SH-SY5Y (cell line): ENCODE measurements at regions not wholly inside any gene's neighbourhood (a gene's known extent, or its start where the extent isn't known, plus 50 kb on each side); places are given as distances from the start of the nearest gene placed in this dataset.

ENCODE experiments used
- GATA2 ChIP-seq: IDR thresholded peaks from 2 replicates; pipeline ENCODE4 v1.6.1; 2011; ENCODE audit warnings: mild to moderate bottlenecking, low read depth, low read length
- GATA3 ChIP-seq: IDR thresholded peaks from 2 replicates; pipeline ENCODE4 v1.6.1; 2011; ENCODE audit warnings: low read depth, mild to moderate bottlenecking, low read length, moderate library complexity

DNA sequence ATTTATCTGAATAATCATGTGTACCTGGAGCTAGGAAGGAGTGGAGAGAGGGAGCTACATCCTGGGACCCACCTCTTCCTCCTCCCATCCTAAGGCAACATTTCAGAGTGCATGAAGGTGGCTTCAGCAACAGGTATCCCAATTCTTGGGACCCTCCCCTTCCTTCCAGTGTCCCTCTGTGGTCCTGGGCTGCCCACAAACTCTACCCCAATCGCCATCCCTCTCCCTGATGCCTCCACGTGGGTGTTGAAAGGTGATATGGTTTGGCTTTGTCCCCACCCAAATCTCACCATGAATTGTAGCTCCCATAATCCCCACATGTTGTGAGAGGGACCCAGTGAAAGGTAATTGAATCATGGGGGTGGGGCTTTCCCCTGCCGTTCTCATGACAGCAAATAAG is 121.4 kb downstream of the MED10 start:
- TF ChIP-seq GATA2 (no peak), GATA3 (no peak)

DNA sequence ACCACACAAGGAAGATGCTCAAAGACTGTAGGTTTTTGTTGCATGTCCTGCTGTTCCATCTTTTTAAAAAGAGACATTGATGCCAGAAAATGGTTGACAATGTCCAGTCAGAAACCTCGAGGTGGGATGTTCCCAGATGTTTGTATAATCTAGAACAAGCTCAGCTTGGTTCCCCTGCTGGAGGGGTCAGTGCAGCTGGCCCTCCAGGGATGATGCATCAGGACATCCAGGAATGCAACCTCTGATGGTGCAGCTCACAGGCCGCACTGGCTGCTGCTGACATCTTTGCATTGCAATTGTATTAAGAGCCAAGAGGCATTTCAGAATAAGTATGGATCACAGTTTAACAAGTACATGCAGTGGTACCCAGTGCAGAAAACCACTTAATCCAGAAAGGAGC is 122.4 kb downstream of the MED10 start:
- no peak for TF ChIP-seq GATA2

DNA sequence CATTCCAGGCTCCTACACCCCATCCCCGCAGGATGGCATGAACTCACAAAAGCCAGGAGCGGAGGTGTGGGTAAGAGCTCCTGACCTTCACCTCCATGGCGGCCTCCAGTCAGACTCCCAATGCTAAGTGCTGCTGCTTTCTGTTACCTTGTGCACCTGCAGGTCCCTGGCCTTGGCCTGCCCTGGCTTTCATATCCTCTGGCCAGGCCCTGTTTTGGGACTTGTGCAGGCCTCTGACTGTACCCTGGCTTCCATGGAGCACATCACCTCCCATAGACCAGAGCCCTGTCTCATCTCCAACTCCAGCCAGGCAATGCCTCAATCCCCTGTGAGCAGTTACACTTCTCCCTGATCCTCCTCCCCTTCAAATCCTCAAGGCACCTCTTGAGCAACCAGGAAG is 124.5 kb downstream of the MED10 start:
- TF ChIP-seq GATA3 = no peak
- no peak for TF ChIP-seq GATA2

DNA sequence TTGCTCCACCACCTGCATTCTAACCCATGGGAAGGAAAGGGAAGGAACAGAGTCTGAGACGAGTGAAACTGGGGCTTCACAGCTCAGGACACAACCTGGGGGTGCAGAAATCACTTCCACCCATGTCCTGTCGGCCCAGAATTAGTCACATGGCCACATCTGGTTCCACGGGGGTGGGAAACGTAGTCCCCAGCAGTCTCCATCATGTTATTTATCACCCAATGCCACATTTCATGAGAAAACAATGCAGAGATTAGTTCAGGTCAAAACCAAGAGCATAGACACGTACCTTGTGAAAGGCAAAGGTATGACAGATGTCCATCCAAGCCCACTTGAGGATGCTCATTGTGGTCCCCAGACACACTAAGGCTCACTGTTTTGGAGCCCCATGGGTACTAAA is 125.1 kb downstream of the MED10 start:
- TF ChIP-seq GATA2 = no peak
- TF ChIP-seq GATA3 = no peak

DNA sequence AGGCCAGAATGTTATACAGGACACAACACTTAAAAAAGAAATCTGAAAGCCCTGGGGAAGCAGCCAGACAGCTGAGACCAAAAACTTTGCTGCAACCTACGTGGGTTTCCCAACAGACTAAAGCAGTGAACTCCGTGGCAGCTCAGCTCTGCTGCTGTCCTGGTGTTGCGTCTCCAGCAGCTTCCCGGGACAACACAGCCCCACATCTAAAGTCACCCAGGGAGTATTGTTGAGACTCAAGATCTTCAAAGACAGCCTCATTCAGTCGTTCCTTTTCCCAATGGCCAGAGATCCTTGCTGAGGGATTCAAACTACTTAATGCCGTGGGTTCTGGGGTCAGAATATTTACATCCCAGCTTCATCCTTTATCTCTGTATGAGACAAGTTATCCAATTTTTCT is 125.8 kb downstream of the MED10 start:
- TF ChIP-seq GATA3 (no peak), GATA2 (no peak)

DNA sequence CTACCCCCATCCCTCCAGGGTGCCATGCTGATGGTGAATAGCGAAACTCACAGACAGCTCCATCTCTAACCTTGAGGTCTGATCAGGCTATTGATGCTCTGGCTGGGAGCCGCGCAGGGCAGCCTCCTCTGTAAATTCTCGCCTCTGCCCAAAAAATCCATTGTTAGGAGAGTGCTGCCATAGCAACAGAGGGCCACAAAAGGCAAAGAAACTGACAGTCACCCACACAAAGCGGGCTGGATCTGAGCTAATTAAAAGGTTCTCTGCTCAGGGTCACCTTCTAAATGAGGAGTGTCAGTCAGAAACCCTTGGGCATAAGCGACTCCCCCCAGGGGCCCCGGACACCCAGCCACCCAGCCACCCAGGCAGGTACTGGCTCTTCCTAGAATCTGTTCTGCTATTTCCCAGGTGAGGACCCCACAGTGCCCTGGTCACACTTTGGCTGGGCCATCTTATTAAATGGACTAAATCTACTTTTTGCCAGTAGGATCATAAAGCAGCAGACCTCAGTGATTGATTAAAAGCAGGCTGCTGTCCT is 126.7 kb downstream of the MED10 start:
- TF ChIP-seq GATA3 (no peak), GATA2 (no peak)

DNA sequence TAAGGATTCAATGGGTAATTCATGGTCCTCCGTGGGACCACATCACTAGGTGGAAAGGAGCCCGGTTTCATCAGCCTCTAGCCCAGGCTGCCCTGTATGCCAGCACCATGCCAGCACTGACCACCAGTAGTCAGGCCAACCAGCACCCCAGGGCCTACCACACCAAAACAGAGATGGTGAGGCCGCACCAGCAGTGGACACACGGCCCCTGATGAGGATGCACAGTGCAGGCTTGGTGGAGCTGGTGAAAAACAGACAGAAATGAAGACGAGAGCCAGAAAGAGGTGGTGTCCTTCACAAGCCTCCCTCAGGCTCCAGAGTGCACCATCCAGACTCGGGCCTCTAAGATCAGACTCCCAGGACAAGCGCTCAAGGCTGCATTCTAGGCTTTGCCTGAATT is 128.2 kb downstream of the MED10 start:
- no peak for TF ChIP-seq GATA3
- no peak for TF ChIP-seq GATA2

DNA sequence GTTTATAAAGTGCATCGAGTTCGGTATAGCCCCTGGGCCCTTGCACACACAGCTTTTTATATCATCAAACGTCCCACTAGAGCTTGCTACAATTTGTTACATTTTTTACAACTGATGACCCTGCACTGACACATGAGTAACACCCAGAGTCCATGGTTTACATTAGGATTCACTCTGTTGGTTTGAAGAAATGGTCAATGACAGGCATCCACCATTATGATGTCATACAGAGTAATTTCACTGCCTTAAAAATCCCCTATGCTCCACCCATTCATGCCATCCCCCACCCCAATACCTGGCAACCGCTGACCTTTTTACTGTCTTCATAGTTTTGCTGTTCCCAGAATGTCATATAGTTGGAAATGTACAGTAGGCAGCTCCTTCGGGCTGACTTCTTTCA is 130.2 kb downstream of the MED10 start:
- no peak for TF ChIP-seq GATA2
- TF ChIP-seq GATA3 = no peak

DNA sequence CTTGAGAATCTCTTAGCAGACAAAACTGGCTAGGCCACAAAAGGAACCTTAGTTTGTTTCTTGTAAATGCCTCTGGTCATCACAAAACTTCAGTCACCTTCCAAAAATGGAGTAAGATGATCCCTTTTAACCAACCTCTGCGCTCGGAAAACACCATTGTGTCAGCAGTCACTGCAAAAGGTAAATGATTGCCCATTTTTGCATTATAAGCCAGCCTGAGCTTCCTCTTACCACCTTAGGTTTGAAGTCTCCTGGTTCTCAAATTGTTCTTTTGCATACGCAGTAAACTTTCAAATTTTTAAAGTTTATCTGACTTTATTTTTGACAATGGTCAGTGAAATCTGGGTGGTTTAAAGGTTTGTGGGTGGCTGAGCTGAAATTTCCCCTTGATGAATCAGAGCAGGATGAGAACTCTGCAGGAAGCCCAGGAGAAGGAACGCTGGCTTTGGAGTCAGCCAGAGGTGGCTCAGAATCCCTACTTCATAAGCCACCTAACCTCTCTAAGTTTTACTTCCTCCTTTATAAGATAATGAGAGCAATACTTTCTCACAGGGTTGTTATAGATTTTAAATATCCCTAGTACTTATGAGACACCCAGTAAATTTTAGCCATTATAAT is 131.4 kb downstream of the MED10 start:
- TF ChIP-seq GATA2 = no peak
- TF ChIP-seq GATA3 = no peak

DNA sequence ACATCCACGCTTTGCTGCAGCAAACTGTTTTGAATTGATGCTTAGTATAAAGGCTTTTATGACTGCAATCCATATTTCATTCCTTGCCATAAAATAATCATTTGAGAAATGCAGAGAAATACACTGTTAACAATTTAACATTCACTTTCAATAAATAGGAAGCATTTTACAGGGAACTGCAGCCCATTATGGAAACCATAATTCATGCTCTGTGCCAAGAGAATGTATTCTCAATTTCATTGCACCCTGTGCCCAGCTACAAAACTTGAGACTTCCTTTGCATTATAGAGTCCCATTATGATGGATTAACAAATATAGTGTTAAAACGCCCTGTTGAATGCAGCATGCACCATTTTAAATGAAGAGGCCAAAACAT is 134.0 kb downstream of the MED10 start:
- TF ChIP-seq GATA3 (no peak), GATA2 (no peak)

DNA sequence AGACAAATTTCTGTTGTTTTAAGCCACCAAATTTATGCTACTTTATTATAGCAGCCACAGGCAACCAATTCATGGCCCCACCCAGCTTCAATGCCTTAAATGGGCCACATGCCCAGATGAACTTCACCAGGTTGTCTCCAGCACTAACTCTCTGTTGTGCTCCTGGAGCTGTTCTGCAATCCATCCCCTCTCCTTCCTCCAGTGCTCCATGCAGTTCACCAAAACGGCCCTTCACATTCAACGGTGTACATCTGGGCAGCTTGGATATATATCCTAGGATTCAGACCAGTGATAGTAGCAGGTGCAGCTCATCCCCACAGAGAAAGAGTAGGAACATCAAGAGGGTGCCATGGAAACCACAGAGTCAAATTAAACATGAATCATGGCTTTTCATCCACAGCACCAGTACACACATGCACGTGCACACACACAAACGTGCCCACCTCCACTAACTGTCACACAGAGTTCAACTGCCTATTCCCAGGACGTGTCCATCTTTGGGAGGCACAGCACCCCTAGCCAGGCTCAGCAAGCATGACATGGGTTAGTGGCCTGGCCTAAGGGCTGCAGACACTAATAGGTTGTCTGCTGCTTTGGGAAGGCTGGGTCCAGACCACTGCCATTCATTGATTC is 134.5 kb downstream of the MED10 start:
- TF ChIP-seq GATA3 = no peak
- no peak for TF ChIP-seq GATA2

DNA sequence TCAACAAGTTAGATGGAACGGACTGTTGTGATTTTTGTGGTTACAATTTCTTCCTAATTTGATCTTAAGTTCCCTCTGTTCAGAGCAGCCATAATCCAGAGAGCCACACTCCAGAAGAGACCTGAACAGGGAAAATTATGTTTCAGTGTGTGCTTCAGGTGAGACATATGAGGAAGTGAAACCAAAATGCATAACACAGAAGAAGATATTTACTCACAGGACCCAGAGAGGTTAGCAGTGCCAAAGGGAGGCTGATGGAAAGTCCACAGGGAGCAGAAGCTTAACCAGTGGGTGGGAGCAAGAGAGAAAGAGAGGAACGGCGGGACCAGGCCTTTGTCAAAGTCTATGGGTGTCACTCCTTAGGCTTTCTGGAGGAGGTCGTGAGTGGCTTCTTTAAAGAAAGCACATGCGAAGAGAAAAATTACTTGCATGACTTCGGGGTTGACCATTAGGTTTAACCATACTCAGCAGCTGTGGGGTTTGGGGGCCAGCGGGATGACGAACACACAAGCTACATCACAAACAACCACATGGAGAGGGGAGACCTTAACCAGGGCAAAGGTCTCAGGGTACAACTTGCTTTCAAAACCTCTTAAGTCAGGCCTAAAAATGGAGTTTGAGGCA is 141.4 kb downstream of the MED10 start:
- TF ChIP-seq GATA3 = no peak
- TF ChIP-seq GATA2 = no peak

DNA sequence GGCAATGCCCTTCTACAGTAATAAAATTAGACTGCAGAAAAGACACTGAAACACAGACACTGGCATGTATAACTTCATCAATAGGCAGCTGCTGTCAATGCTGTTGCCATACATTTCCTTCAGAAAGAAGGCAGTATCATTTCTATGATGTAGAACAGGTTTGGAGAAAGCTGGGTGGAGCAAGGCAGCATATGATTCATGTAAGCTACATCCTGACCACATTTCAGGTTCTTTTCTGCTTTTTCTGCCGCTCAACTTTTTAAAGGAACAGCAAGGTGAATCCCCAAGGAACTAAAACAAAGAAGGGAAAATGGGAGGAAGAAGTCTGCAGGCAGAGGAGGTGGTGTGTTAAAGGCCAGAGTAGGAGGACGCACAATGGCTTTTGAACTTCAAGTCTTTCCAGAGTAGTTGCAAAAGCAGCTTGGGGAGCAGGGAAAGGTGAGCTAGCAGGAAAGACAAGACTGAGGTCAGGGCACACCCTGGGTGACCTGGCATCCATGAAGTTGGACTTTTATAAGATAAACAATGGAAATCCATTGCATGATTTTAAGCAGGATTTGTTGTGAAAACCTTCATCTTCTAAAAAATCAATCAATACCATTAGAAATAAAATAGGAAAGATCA is 142.1 kb downstream of the MED10 start:
- TF ChIP-seq GATA2 (no peak), GATA3 (no peak)

DNA sequence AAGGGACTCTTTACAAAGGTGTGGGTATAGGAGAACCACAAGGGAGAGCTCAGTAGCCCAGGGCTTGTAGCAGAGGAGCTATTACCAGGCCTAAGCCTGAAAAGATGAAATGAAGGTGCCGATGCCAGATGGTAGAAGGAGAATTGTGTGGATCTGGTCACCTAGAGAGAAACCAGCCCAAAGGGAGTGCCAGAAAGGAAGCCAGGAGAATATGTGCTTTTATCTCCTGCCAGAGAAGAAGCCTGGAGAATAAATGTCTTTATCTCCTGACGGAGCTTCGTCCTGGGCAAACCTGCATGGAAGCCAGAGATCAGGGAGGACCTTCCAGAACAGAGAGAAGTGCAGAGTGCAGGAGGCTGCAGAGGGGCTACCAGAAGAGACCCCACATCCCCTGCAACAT is 142.6 kb downstream of the MED10 start:
- TF ChIP-seq GATA2 (no peak), GATA3 (no peak)
